H9 (cell line): ENCODE measurements at regions not wholly inside any gene's neighbourhood (a gene's known extent, or its start where the extent isn't known, plus 50 kb on each side); places are given as distances from the start of the nearest gene placed in this dataset.

Source experiments
- DNase-seq: peaks from one replicate; pipeline ENCODE4 v3.0.0-alpha.2; 2017
- H2AFZ ChIP-seq: one replicate; pipeline ENCODE4 v1.6.1; 2013; ENCODE audit warnings: mild to moderate bottlenecking, low read length, control low read depth, moderate library complexity
- H2AK5ac ChIP-seq: 2 replicates; pipeline ENCODE4 v1.6.1; 2013; ENCODE audit warnings: low read length, control low read depth, mixed read lengths; ENCODE audit not compliant: insufficient read length
- H2BK120ac ChIP-seq: one replicate; pipeline ENCODE4 v1.6.1; 2013; ENCODE audit warnings: low read depth, mild to moderate bottlenecking, low read length, control low read depth, inconsistent platforms; ENCODE audit not compliant: poor library complexity, severe bottlenecking
- H2BK12ac ChIP-seq: 2 replicates; pipeline ENCODE4 v1.6.1; 2013; ENCODE audit warnings: low read length, control low read depth, mixed read lengths, low read depth; ENCODE audit not compliant: insufficient read length
- H2BK15ac ChIP-seq: 2 replicates; pipeline ENCODE4 v1.6.1; 2013; ENCODE audit warnings: low read depth, low read length, control low read depth
- H2BK20ac ChIP-seq: one replicate; pipeline ENCODE4 v1.6.1; 2013; ENCODE audit warnings: low read depth, mild to moderate bottlenecking, low read length, control low read depth, inconsistent platforms; ENCODE audit not compliant: poor library complexity, severe bottlenecking
- H2BK5ac ChIP-seq: 2 replicates; pipeline ENCODE4 v1.6.1; 2013; ENCODE audit warnings: low read length, control low read depth, mixed read lengths; ENCODE audit not compliant: insufficient read length
- H3K14ac ChIP-seq: 2 replicates; pipeline ENCODE4 v1.6.1; 2013; ENCODE audit warnings: low read length, control low read depth; ENCODE audit not compliant: insufficient read depth
- H3K18ac ChIP-seq: 2 replicates; pipeline ENCODE4 v1.6.1; 2013; ENCODE audit warnings: low read depth, mild to moderate bottlenecking, mixed read lengths, low read length, control low read depth; ENCODE audit not compliant: insufficient read length
- H3K23ac ChIP-seq: 2 replicates; pipeline ENCODE4 v1.6.1; 2013; ENCODE audit warnings: low read length, control low read depth, mixed read lengths, low read depth; ENCODE audit not compliant: insufficient read length
- H3K23me2 ChIP-seq: 2 replicates; pipeline ENCODE4 v1.6.1; 2013; ENCODE audit warnings: low read depth, mild to moderate bottlenecking, mixed read lengths, low read length, control low read depth; ENCODE audit not compliant: insufficient read length, poor library complexity, severe bottlenecking
- H3K27ac ChIP-seq: 2 replicates; pipeline ENCODE4 v1.5.1; 2013; ENCODE audit warnings: low read length, control low read depth, mixed read lengths, low read depth; ENCODE audit not compliant: insufficient read length
- H3K27me3 ChIP-seq: 2 replicates; pipeline ENCODE4 v1.6.1; 2013; ENCODE audit warnings: low read length, control low read depth, inconsistent platforms; ENCODE audit not compliant: insufficient read depth
- H3K4ac ChIP-seq: 2 replicates; pipeline ENCODE4 v1.6.1; 2013; ENCODE audit warnings: low read depth, mild to moderate bottlenecking, control low read depth, inconsistent platforms, low read length, moderate library complexity
- H3K4me1 ChIP-seq: 2 replicates; pipeline ENCODE4 v1.6.1; 2013; ENCODE audit warnings: low read length, control low read depth, inconsistent platforms; ENCODE audit not compliant: insufficient read depth
- H3K4me2 ChIP-seq: 2 replicates; pipeline ENCODE4 v1.6.1; 2013; ENCODE audit warnings: low read length, control low read depth, mixed read lengths; ENCODE audit not compliant: insufficient read length, insufficient read depth
- H3K56ac ChIP-seq: 2 replicates; pipeline ENCODE4 v1.6.1; 2013; ENCODE audit warnings: low read depth, mild to moderate bottlenecking, mixed read lengths, low read length, control low read depth; ENCODE audit not compliant: insufficient read length
- H3K79me1 ChIP-seq: 2 replicates; pipeline ENCODE4 v1.6.1; 2013; ENCODE audit warnings: low read depth, mild to moderate bottlenecking, moderate library complexity, low read length, control low read depth, inconsistent platforms; ENCODE audit not compliant: insufficient read depth, poor library complexity, severe bottlenecking
- H3K79me2 ChIP-seq: 2 replicates; pipeline ENCODE4 v1.6.1; 2013; ENCODE audit warnings: low read length, control low read depth, inconsistent platforms; ENCODE audit not compliant: insufficient read depth
- H3K9ac ChIP-seq: 2 replicates; pipeline ENCODE4 v1.6.1; 2013; ENCODE audit warnings: low read length, control low read depth, mixed read lengths; ENCODE audit not compliant: insufficient read length; ENCODE audit errors: extremely low read depth
- H3K9me3 ChIP-seq: one replicate; pipeline ENCODE4 v1.6.1; 2013; ENCODE audit warnings: low read depth, low read length, inconsistent platforms; ENCODE audit not compliant: control insufficient read depth
- H3T11ph ChIP-seq: one replicate; pipeline ENCODE4 v1.6.1; 2013; ENCODE audit warnings: mild to moderate bottlenecking, low read length, control low read depth, inconsistent platforms
- H4K20me1 ChIP-seq: one replicate; pipeline ENCODE4 v1.6.1; 2013; ENCODE audit not compliant: control insufficient read depth, insufficient read length, insufficient read depth
- H4K5ac ChIP-seq: 2 replicates; pipeline ENCODE4 v1.6.1; 2013; ENCODE audit warnings: low read depth, mild to moderate bottlenecking, mixed read lengths, low read length, control low read depth; ENCODE audit not compliant: insufficient read length
- H4K8ac ChIP-seq: replicated peaks from 2 replicates; pipeline ENCODE4 v1.6.1; 2013; ENCODE audit warnings: low read length, control low read depth, mixed read lengths, low read depth; ENCODE audit not compliant: insufficient read length
- H4K91ac ChIP-seq: 2 replicates; pipeline ENCODE4 v1.6.1; 2013; ENCODE audit warnings: low read depth, mild to moderate bottlenecking, moderate library complexity, mixed read lengths, low read length, control low read depth; ENCODE audit not compliant: insufficient read length
- H3K27ac Mint-ChIP-seq, 3 experiments: 2 replicates in 2 of 3; 3 replicates in 1 of 3; pipeline ENCODE4 v1.8.0; 2020 to 2021; ENCODE audit warnings: mixed read lengths in 3 of 3, mild to moderate bottlenecking in 1 of 3, moderate library complexity in 1 of 3
- H3K27me3 Mint-ChIP-seq: 2 replicates; pipeline ENCODE4 v1.8.0; 2021; ENCODE audit warnings: low read depth, mild to moderate bottlenecking, moderate library complexity, mixed read lengths
- H3K36me3 Mint-ChIP-seq, 3 experiments: 2 replicates in 2 of 3; 3 replicates in 1 of 3; pipeline ENCODE4 v1.8.0; 2020 to 2021; ENCODE audit warnings: low read depth in 3 of 3, mixed read lengths in 3 of 3; ENCODE audit not compliant: insufficient read depth in 1 of 3
- H3K4me1 Mint-ChIP-seq, 2 experiments: 2 replicates each; pipeline ENCODE4 v1.8.0; 2020; ENCODE audit warnings: mixed read lengths in 2 of 2
- H3K4me3 Mint-ChIP-seq, 2 experiments: 2 replicates in 1 of 2; 3 replicates in 1 of 2; pipeline ENCODE4 v1.8.0; 2020 to 2021; ENCODE audit warnings: mild to moderate bottlenecking in 2 of 2, mixed read lengths in 2 of 2, moderate library complexity in 1 of 2
- H3K9me3 Mint-ChIP-seq, 2 experiments: 2 replicates in 1 of 2; 3 replicates in 1 of 2; pipeline ENCODE4 v1.8.0; 2020; ENCODE audit warnings: mild to moderate bottlenecking in 2 of 2, mixed read lengths in 2 of 2, moderate library complexity in 1 of 2
- CTCF ChIP-seq: fragments of 200-600 bp; sonication (generic); conservative IDR thresholded peaks from 3 replicates; pipeline ENCODE4 v1.8.0; 2021; ENCODE audit warnings: antibody characterized with exemption, mild to moderate bottlenecking
- WGBS: extraction: QIAGEN DNeasy Blood & Tissue Kit; methylation state at CpG from one replicate; pipeline ENCODE4 v1.1.7; 2013; ENCODE audit warnings: missing lambda C conversion rate, low lambda C conversion rate, mixed read lengths; ENCODE audit not compliant: insufficient read length; ENCODE audit errors: extremely low coverage; 5-methylcytosine and 5-hydroxymethylcytosine counted together

GRCh38 chr16:54417384-54417783 lies 130.8 kb upstream of the IRX3 start:
- Histone ChIP-seq H3K9me3 (no peaks in the 10 kb centered on the region), H3K23me2 (no peaks in the 10 kb centered on the region), H3K18ac (no peak overlapping the region)

More at GRCh38 chr16:54417384-54417783, 130.8 kb upstream of the IRX3 start:
- H2AK5ac ChIP-seq = no peak overlapping the region
- H2AFZ ChIP-seq = no peak overlapping the region
- TF ChIP-seq CTCF = no peak
- no peak overlapping the region for H3T11ph ChIP-seq
- no peak overlapping the region for H3K14ac ChIP-seq
- no peak overlapping the region for H3K23ac ChIP-seq
- DNase-seq = no peak
- H3K36me3 Mint-ChIP-seq = peaks cover 0 to 6% (median 3%) of the 10 kb centered on the region in 3 experiments; a peak in 3 of 7 replicates
- no peaks in the 10 kb centered on the region for H4K20me1 ChIP-seq
- no peak overlapping the region for H3K4ac ChIP-seq
- H3K9me3 Mint-ChIP-seq = peaks cover 6 to 8% of the 10 kb centered on the region in 2 experiments; a peak in 4 of 5 replicates
- no peaks in the 10 kb centered on the region for H3K79me1 ChIP-seq
- H4K91ac ChIP-seq = no peak overlapping the region
- H3K27me3 Mint-ChIP-seq = peaks cover 29% of the 10 kb centered on the region
- no peak overlapping the region for H3K4me2 ChIP-seq
- H3K27ac Mint-ChIP-seq = no peak overlapping the region
- no peak overlapping the region for H2BK20ac ChIP-seq
- no peak overlapping the region for H2BK12ac ChIP-seq
- H3K56ac ChIP-seq = no peak overlapping the region
- no peak overlapping the region for H3K27ac ChIP-seq
- no peaks in the 10 kb centered on the region for H3K27me3 ChIP-seq
- no peak overlapping the region for H2BK120ac ChIP-seq
- no peaks in the 10 kb centered on the region for H3K4me1 Mint-ChIP-seq
- no CpG with 5 or more reads among the region's 2 CpGs for WGBS
- H4K8ac ChIP-seq = no peak overlapping the region
- H3K4me3 Mint-ChIP-seq = no peak overlapping the region
- no peak overlapping the region for H4K5ac ChIP-seq
- no peak overlapping the region for H2BK5ac ChIP-seq
- H3K9ac ChIP-seq = no peak overlapping the region
- H3K79me2 ChIP-seq = no peaks in the 10 kb centered on the region
- no peaks in the 10 kb centered on the region for H3K4me1 ChIP-seq
- H2BK15ac ChIP-seq = no peak overlapping the region
